WTC11 (cell line): ENCODE measurements at regions not wholly inside any gene's neighbourhood (a gene's known extent, or its start where the extent isn't known, plus 50 kb on each side); places are given as distances from the start of the nearest gene placed in this dataset.

Experiments used
- ATAC-seq: fragments of 200-7000 bp; cut with Tn5 transposase; 2 replicates; pipeline ENCODE4 v1.10.0; 2021; ENCODE audit warnings: mild to moderate bottlenecking, moderate library complexity
- CTCF ChIA-PET: fragments of 300-600 bp; sonication (Branson Sonifier 250); formaldehyde crosslinking; loops from one replicate; lab custom pipeline; 2021; ENCODE audit warnings: antibody characterized with exemption; lab: Charles Lee
- POLR2A ChIA-PET: fragments of 350-600 bp; sonication (Branson Sonifier 250); formaldehyde crosslinking; loops from one replicate; lab custom pipeline; 2021; ENCODE audit warnings: antibody characterized with exemption; lab: Charles Lee
- DNase-seq: peaks from one replicate; pipeline ENCODE4 v3.0.0; 2021; ENCODE audit warnings: low spot score
- H3K27ac Mint-ChIP-seq: 2 replicates; pipeline ENCODE4 v1.8.0; 2021; ENCODE audit warnings: mixed read lengths
- H3K27me3 Mint-ChIP-seq: 2 replicates; pipeline ENCODE4 v1.8.0; 2021; ENCODE audit warnings: low read depth, mild to moderate bottlenecking, moderate library complexity, mixed read lengths
- H3K36me3 Mint-ChIP-seq: 2 replicates; pipeline ENCODE4 v1.8.0; 2021; ENCODE audit warnings: mixed read lengths
- H3K4me1 Mint-ChIP-seq: 2 replicates; pipeline ENCODE4 v1.8.0; 2022; ENCODE audit warnings: mixed read lengths
- H3K4me3 Mint-ChIP-seq: 2 replicates; pipeline ENCODE4 v1.8.0; 2021; ENCODE audit warnings: mild to moderate bottlenecking, moderate library complexity, mixed read lengths
- H3K9me3 Mint-ChIP-seq: 2 replicates; pipeline ENCODE4 v1.8.0; 2021; ENCODE audit warnings: mixed read lengths
- PRRX2 ChIP-seq: fragments of 250-450 bp; sonication (Bioruptor Pico); IDR thresholded peaks from 2 replicates; pipeline ENCODE4 v1.8.0; 2021; ENCODE audit warnings: mild to moderate bottlenecking
- RELA ChIP-seq: sonication (generic); formaldehyde crosslinking; IDR thresholded peaks from 2 replicates; pipeline ENCODE4 v1.8.1; 2022; ENCODE audit warnings: missing genetic modification reagents, mild to moderate bottlenecking, borderline replicate concordance
- SMAD3 ChIP-seq: sonication (generic); formaldehyde crosslinking; IDR thresholded peaks from 2 replicates; pipeline ENCODE4 v1.8.0; 2022; ENCODE audit warnings: missing genetic modification reagents, mild to moderate bottlenecking, borderline replicate concordance
- SOX15 ChIP-seq: fragments of 250-450 bp; sonication (Bioruptor Pico); IDR thresholded peaks from 2 replicates; pipeline ENCODE4 v1.9.0; 2021; ENCODE audit warnings: mild to moderate bottlenecking
- TCF7 ChIP-seq: sonication (generic); formaldehyde crosslinking; IDR thresholded peaks from 2 replicates; pipeline ENCODE4 v1.8.0; 2022; ENCODE audit warnings: mild to moderate bottlenecking, low read depth, missing genetic modification reagents, moderate library complexity
- TEAD4 ChIP-seq: sonication (generic); formaldehyde crosslinking; IDR thresholded peaks from 2 replicates; pipeline ENCODE4 v1.8.0; 2022; ENCODE audit warnings: mild to moderate bottlenecking, missing genetic modification reagents
- ZBTB21 ChIP-seq: sonication (generic); formaldehyde crosslinking; IDR thresholded peaks from 2 replicates; pipeline ENCODE4 v1.8.1; 2023; ENCODE audit warnings: mild to moderate bottlenecking, missing genetic modification reagents, borderline replicate concordance
- ZNF423 ChIP-seq: fragments of 250-450 bp; sonication (Bioruptor Pico); IDR thresholded peaks from 2 replicates; pipeline ENCODE4 v2.1.2; 2022; ENCODE audit warnings: mild to moderate bottlenecking, moderate library complexity
- TF ChIP-seq, protein P1 (sequence below): sonication (generic); formaldehyde crosslinking; IDR thresholded peaks from 2 replicates; pipeline ENCODE4 v1.8.1; 2022; ENCODE audit warnings: low read depth, mild to moderate bottlenecking, moderate library complexity, missing genetic modification reagents, borderline replicate concordance
- TF ChIP-seq, protein P2 (sequence below): sonication (generic); formaldehyde crosslinking; conservative IDR thresholded peaks from 2 replicates; pipeline ENCODE4 v1.8.1; 2022; ENCODE audit warnings: mild to moderate bottlenecking, missing genetic modification reagents
- TF ChIP-seq, protein P3 (sequence below): sonication (generic); formaldehyde crosslinking; IDR thresholded peaks from 2 replicates; pipeline ENCODE4 v1.8.1; 2023; ENCODE audit warnings: mild to moderate bottlenecking, moderate library complexity, missing genetic modification reagents
- TF ChIP-seq, protein P4 (sequence below): sonication (generic); formaldehyde crosslinking; IDR thresholded peaks from 2 replicates; pipeline ENCODE4 v1.8.0; 2023; ENCODE audit warnings: missing genetic modification reagents
- TF ChIP-seq, protein P5 (sequence below): sonication (generic); formaldehyde crosslinking; IDR thresholded peaks from 2 replicates; pipeline ENCODE4 v1.8.1; 2022; ENCODE audit warnings: mild to moderate bottlenecking, moderate library complexity, missing genetic modification reagents
- TF ChIP-seq, protein P6 (sequence below): sonication (generic); formaldehyde crosslinking; IDR thresholded peaks from 2 replicates; pipeline ENCODE4 v1.8.0; 2022; ENCODE audit warnings: mild to moderate bottlenecking, missing genetic modification reagents
- TF ChIP-seq, protein P7 (sequence below): fragments of 250-450 bp; sonication (Bioruptor Pico); IDR thresholded peaks from 2 replicates; pipeline ENCODE4 v1.8.0; 2021; ENCODE audit warnings: mild to moderate bottlenecking
- TF ChIP-seq, protein P8 (sequence below): sonication (generic); formaldehyde crosslinking; IDR thresholded peaks from 2 replicates; pipeline ENCODE4 v1.8.0; 2022; ENCODE audit warnings: mild to moderate bottlenecking, missing genetic modification reagents
- TF ChIP-seq, protein P9 (sequence below): fragments of 250-450 bp; sonication (Bioruptor Pico); IDR thresholded peaks from 2 replicates; pipeline ENCODE4 v1.9.0; 2021; ENCODE audit warnings: mild to moderate bottlenecking

DNA sequence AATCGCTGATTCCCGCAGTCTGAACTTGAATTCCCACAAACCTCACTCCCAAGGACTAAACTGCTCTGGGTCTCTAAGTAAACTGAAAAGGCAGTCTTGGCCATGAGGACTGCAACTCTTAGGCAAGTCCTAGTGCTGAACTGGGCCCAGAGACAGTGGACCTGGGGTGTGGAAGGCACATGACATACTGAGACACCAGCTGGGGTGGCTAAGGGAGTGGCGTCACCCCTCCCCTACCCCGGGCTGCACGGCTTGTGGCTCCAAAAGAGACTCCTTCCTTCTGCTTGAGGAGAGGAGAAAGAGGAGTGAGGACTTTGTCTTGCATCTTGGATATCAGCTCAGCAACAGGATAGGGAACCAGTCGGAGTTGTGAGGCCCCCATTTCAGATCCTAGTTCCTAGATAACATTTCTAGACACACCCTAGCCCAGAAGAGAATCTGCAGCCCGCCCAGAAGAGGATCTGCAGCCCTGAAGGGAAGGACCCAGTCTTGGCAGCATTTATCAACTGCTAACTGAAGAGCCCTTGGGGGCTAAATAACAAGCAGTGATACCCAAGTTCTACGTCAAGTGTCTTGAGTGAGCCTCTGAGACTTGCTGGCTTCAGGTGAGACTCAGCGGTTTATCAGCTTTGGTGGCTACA lies 110.7 kb upstream of the C3orf80 start:
- Mint-ChIP-seq H3K4me1 (peaks cover 16% of the 10 kb centered on the region), H3K36me3 (peaks cover 3% of the 10 kb centered on the region; the same call in 1 of the 2 replicates), H3K27ac (no peak overlapping the region), H3K9me3 (peaks cover 4% of the 10 kb centered on the region; the same call in 1 of the 2 replicates), H3K27me3 (no peaks in the 10 kb centered on the region)
- ChIA-PET CTCF (no interaction called here), POLR2A (no interaction called here)
- no peak for DNase-seq
- TF ChIP-seq SMAD3 (no peak), SOX15 (CRISPR knock-in tag) (no peak), ZNF423 (CRISPR knock-in tag) (no peak), ZBTB21 (CRISPR knock-in tag) (no peak), TEAD4 (CRISPR knock-in tag) (no peak), PRRX2 (CRISPR knock-in tag) (no peak), TCF7 (CRISPR knock-in tag) (no peak), RELA (CRISPR knock-in tag) (no peak)
- TF ChIP-seq, protein P1, sequence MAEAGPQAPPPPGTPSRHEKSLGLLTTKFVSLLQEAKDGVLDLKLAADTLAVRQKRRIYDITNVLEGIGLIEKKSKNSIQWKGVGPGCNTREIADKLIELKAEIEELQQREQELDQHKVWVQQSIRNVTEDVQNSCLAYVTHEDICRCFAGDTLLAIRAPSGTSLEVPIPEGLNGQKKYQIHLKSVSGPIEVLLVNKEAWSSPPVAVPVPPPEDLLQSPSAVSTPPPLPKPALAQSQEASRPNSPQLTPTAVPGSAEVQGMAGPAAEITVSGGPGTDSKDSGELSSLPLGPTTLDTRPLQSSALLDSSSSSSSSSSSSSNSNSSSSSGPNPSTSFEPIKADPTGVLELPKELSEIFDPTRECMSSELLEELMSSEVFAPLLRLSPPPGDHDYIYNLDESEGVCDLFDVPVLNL (CRISPR knock-in tag): no peak
- TF ChIP-seq, protein P2, sequence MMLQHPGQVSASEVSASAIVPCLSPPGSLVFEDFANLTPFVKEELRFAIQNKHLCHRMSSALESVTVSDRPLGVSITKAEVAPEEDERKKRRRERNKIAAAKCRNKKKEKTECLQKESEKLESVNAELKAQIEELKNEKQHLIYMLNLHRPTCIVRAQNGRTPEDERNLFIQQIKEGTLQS (CRISPR knock-in tag): no peak
- TF ChIP-seq, protein P3, sequence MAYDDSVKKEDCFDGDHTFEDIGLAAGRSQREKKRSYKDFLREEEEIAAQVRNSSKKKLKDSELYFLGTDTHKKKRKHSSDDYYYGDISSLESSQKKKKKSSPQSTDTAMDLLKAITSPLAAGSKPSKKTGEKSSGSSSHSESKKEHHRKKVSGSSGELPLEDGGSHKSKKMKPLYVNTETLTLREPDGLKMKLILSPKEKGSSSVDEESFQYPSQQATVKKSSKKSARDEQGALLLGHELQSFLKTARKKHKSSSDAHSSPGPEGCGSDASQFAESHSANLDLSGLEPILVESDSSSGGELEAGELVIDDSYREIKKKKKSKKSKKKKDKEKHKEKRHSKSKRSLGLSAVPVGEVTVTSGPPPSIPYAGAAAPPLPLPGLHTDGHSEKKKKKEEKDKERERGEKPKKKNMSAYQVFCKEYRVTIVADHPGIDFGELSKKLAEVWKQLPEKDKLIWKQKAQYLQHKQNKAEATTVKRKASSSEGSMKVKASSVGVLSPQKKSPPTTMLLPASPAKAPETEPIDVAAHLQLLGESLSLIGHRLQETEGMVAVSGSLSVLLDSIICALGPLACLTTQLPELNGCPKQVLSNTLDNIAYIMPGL: no peak
- TF ChIP-seq, protein P4, sequence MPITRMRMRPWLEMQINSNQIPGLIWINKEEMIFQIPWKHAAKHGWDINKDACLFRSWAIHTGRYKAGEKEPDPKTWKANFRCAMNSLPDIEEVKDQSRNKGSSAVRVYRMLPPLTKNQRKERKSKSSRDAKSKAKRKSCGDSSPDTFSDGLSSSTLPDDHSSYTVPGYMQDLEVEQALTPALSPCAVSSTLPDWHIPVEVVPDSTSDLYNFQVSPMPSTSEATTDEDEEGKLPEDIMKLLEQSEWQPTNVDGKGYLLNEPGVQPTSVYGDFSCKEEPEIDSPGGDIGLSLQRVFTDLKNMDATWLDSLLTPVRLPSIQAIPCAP: no peak
- TF ChIP-seq, protein P5, sequence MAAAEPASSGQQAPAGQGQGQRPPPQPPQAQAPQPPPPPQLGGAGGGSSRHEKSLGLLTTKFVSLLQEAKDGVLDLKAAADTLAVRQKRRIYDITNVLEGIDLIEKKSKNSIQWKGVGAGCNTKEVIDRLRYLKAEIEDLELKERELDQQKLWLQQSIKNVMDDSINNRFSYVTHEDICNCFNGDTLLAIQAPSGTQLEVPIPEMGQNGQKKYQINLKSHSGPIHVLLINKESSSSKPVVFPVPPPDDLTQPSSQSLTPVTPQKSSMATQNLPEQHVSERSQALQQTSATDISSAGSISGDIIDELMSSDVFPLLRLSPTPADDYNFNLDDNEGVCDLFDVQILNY (CRISPR knock-in tag): no peak
- TF ChIP-seq, protein P6, sequence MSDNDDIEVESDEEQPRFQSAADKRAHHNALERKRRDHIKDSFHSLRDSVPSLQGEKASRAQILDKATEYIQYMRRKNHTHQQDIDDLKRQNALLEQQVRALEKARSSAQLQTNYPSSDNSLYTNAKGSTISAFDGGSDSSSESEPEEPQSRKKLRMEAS (CRISPR knock-in tag): no peak
- TF ChIP-seq, protein P7, sequence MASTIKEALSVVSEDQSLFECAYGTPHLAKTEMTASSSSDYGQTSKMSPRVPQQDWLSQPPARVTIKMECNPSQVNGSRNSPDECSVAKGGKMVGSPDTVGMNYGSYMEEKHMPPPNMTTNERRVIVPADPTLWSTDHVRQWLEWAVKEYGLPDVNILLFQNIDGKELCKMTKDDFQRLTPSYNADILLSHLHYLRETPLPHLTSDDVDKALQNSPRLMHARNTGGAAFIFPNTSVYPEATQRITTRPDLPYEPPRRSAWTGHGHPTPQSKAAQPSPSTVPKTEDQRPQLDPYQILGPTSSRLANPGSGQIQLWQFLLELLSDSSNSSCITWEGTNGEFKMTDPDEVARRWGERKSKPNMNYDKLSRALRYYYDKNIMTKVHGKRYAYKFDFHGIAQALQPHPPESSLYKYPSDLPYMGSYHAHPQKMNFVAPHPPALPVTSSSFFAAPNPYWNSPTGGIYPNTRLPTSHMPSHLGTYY: no peak
- TF ChIP-seq, protein P8, sequence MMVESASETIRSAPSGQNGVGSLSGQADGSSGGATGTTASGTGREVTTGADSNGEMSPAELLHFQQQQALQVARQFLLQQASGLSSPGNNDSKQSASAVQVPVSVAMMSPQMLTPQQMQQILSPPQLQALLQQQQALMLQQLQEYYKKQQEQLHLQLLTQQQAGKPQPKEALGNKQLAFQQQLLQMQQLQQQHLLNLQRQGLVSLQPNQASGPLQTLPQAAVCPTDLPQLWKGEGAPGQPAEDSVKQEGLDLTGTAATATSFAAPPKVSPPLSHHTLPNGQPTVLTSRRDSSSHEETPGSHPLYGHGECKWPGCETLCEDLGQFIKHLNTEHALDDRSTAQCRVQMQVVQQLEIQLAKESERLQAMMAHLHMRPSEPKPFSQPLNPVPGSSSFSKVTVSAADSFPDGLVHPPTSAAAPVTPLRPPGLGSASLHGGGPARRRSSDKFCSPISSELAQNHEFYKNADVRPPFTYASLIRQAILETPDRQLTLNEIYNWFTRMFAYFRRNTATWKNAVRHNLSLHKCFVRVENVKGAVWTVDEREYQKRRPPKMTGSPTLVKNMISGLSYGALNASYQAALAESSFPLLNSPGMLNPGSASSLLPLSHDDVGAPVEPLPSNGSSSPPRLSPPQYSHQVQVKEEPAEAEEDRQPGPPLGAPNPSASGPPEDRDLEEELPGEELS (CRISPR knock-in tag): no peak
- TF ChIP-seq, protein P9, sequence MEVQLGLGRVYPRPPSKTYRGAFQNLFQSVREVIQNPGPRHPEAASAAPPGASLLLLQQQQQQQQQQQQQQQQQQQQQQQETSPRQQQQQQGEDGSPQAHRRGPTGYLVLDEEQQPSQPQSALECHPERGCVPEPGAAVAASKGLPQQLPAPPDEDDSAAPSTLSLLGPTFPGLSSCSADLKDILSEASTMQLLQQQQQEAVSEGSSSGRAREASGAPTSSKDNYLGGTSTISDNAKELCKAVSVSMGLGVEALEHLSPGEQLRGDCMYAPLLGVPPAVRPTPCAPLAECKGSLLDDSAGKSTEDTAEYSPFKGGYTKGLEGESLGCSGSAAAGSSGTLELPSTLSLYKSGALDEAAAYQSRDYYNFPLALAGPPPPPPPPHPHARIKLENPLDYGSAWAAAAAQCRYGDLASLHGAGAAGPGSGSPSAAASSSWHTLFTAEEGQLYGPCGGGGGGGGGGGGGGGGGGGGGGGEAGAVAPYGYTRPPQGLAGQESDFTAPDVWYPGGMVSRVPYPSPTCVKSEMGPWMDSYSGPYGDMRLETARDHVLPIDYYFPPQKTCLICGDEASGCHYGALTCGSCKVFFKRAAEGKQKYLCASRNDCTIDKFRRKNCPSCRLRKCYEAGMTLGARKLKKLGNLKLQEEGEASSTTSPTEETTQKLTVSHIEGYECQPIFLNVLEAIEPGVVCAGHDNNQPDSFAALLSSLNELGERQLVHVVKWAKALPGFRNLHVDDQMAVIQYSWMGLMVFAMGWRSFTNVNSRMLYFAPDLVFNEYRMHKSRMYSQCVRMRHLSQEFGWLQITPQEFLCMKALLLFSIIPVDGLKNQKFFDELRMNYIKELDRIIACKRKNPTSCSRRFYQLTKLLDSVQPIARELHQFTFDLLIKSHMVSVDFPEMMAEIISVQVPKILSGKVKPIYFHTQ (CRISPR knock-in tag): no peak
- TF ChIP-seq, all 79 proteins: peak for 0
- no peak for ATAC-seq
- H3K4me3 Mint-ChIP-seq: no peak overlapping the region
